ENCODE measurements at regions not wholly inside any gene's neighbourhood (a gene's known extent, or its start where the extent isn't known, plus 50 kb on each side); places are given as distances from the start of the nearest gene placed in this dataset.
"Not testable (repeated sequence)": the region's sequence is repeated elsewhere in the genome, so short reads cannot be mapped to it uniquely, and the experiment has no call there.

GRCh38 chr20:51958099-51959065 is 156.1 kb upstream of the SALL4 start:
- no peak for DNase-seq (ENCODE audit: low spot score)

- DNase-seq (ENCODE audit: low spot score): no peak
These were observed 153.4 kb upstream of the SALL4 start for GRCh38 chr20:51955756-51956155.

- DNase-seq (ENCODE audit: low spot score): no peak
These were observed 151.5 kb upstream of the SALL4 start for GRCh38 chr20:51953731-51954340.

- no peak for DNase-seq (ENCODE audit: low spot score)
These were observed 148.6 kb upstream of the SALL4 start for GRCh38 chr20:51950926-51951325.

- no peak for DNase-seq (ENCODE audit: low spot score)
These were observed 144.3 kb upstream of the SALL4 start for GRCh38 chr20:51946586-51946985.

GRCh38 chr20:51945881-51946280 is 143.6 kb upstream of the SALL4 start:
- DNase-seq (ENCODE audit: low spot score): no peak

- DNase-seq (ENCODE audit: low spot score): no peak
These were observed 142.9 kb upstream of the SALL4 start for GRCh38 chr20:51945177-51945576.

- no peak for DNase-seq (ENCODE audit: low spot score)
These were observed 141.4 kb upstream of the SALL4 start for GRCh38 chr20:51943761-51944160.

GRCh38 chr20:51943326-51943725 is 141.0 kb upstream of the SALL4 start:
- DNase-seq (ENCODE audit: low spot score): not testable (repeated sequence)

GRCh38 chr20:51941503-51941902 is 139.2 kb upstream of the SALL4 start:
- DNase-seq (ENCODE audit: low spot score): no peak

- no peak for DNase-seq (ENCODE audit: low spot score)
These were observed 136.9 kb upstream of the SALL4 start for GRCh38 chr20:51939259-51939585.

GRCh38 chr20:51938559-51939258 is 136.4 kb upstream of the SALL4 start:
- no peak for DNase-seq (ENCODE audit: low spot score)

GRCh38 chr20:51937779-51938178 is 135.5 kb upstream of the SALL4 start:
- no peak for DNase-seq (ENCODE audit: low spot score)

GRCh38 chr20:51936377-51936776 is 134.1 kb upstream of the SALL4 start:
- no peak for DNase-seq (ENCODE audit: low spot score)

- DNase-seq (ENCODE audit: low spot score): no peak
These were observed 132.7 kb upstream of the SALL4 start for GRCh38 chr20:51935003-51935358.

- DNase-seq (ENCODE audit: low spot score): no peak
These were observed 132.1 kb upstream of the SALL4 start for GRCh38 chr20:51934301-51935002.

GRCh38 chr20:51931371-51931781 is 129.1 kb upstream of the SALL4 start:
- no peak for DNase-seq (ENCODE audit: low spot score)

GRCh38 chr20:51930775-51931174 is 128.5 kb upstream of the SALL4 start:
- no peak for DNase-seq (ENCODE audit: low spot score)

- no peak for DNase-seq (ENCODE audit: low spot score)
These were observed 126.6 kb upstream of the SALL4 start for GRCh38 chr20:51928931-51929330.

GRCh38 chr20:51927970-51928369 is 125.6 kb upstream of the SALL4 start:
- DNase-seq (ENCODE audit: low spot score): not testable (repeated sequence)

GRCh38 chr20:51926670-51927305 is 124.5 kb upstream of the SALL4 start:
- no peak for DNase-seq (ENCODE audit: low spot score)

GRCh38 chr20:51924509-51924908 is 122.2 kb upstream of the SALL4 start:
- DNase-seq (ENCODE audit: low spot score): no peak
